Thyroid gland (tissue), 4 donors: ENCODE measurements at regions not wholly inside any gene's neighbourhood (a gene's known extent, or its start where the extent isn't known, plus 50 kb on each side); places are given as distances from the start of the nearest gene placed in this dataset.

Source experiments
- CTCF ChIP-seq, 6 experiments: fragments of 200-600 bp in 3 of 6; fragments of 450-650 bp in 3 of 6; sonication (generic) in 3 of 6; IDR thresholded peaks; one replicate each; pipeline ENCODE4 v1.5.1; 2016 to 2019; ENCODE audit warnings: antibody characterized with exemption in 6 of 6, mild to moderate bottlenecking in 2 of 6, inconsistent platforms in 1 of 6, moderate library complexity in 1 of 6
- POLR2A ChIP-seq, 2 donors: fragments of 450-650 bp; IDR thresholded peaks; one replicate each; pipeline ENCODE4 v1.6.1; 2017; ENCODE audit warnings: antibody characterized with exemption in 2 of 2, mild to moderate bottlenecking in 2 of 2, moderate library complexity in 1 of 2

GRCh38 chr3:10762116-10762515, 53.9 kb upstream of the SLC6A11 start:
- TF ChIP-seq CTCF (IDR thresholded peaks at IDR 0.05) (no peak), POLR2A (IDR thresholded peaks at IDR 0.05) (no peak)
